ENCODE measurements at regions not wholly inside any gene's neighbourhood (a gene's known extent, or its start where the extent isn't known, plus 50 kb on each side); places are given as distances from the start of the nearest gene placed in this dataset.
"Not testable (repeated sequence)": the region's sequence is repeated elsewhere in the genome, so short reads cannot be mapped to it uniquely, and the experiment has no call there.

GRCh38 chr10:8379906-8380832, 325.7 kb downstream of the GATA3 start:
- DNase-seq (ENCODE audit: low spot score), result no peak

- DNase-seq (ENCODE audit: low spot score), result no peak
Observed at GRCh38 chr10:8380833-8381496, 326.5 kb downstream of the GATA3 start.

GRCh38 chr10:8386781-8387180, 332.3 kb downstream of the GATA3 start:
- DNase-seq (ENCODE audit: low spot score), result no peak

GRCh38 chr10:8389630-8390029, 335.1 kb downstream of the GATA3 start:
- peak; percentile 56 for DNase-seq (ENCODE audit: low spot score)

DNA sequence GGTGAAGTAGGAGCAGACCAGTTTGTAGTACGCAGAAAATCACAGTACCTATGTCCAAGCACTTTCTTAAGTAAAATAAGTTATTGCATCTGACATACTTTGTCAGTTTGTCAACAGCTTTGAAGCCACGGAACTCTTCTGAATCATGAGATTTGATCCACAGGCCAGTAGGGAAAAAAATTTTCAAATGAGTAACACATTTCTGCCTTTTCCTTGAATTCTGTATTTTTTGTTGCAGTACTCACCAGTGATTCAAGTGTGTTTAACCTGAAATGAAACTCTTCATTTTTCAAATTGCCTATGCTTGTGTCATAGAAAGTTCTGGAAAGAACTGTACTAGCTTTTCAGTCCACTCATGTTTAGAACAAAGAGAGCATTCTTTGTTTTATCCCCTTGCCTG, 337.7 kb downstream of the GATA3 start:
- peak; percentile 34 for DNase-seq (ENCODE audit: low spot score)

- no peak for DNase-seq (ENCODE audit: low spot score)
Observed at GRCh38 chr10:8393531-8393930, 339.0 kb downstream of the GATA3 start.

GRCh38 chr10:8396675-8397074, 342.2 kb downstream of the GATA3 start:
- DNase-seq (ENCODE audit: low spot score), result no peak

GRCh38 chr10:8398771-8399170, 344.3 kb downstream of the GATA3 start:
- no peak for DNase-seq (ENCODE audit: low spot score)

GRCh38 chr10:8400151-8400550, 345.7 kb downstream of the GATA3 start:
- no peak for DNase-seq (ENCODE audit: low spot score)

- DNase-seq (ENCODE audit: low spot score), result no peak
Observed at GRCh38 chr10:8400892-8401291, 346.4 kb downstream of the GATA3 start.

GRCh38 chr10:8401531-8401930, 347.0 kb downstream of the GATA3 start:
- DNase-seq (ENCODE audit: low spot score), result no peak

DNA sequence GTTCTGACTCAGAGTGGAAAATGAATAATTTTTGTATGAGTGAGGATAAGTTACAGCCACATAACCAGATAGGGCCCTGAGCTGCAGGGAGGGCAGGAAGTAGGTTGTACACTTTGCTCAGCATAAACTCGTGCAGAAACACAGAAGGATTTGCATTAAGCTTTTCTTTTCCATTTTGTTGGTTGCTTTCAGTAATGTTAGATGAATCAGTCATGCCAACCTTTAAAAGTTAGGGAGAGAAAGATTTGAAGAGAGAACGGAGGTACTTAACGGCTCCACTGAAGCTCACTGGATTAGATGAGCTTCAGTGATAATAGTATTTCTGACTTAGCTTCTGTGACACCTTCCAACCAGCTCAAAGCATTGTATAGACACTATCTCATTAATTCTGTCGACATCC, 348.1 kb downstream of the GATA3 start:
- DNase-seq (ENCODE audit: low spot score), result no peak

DNA sequence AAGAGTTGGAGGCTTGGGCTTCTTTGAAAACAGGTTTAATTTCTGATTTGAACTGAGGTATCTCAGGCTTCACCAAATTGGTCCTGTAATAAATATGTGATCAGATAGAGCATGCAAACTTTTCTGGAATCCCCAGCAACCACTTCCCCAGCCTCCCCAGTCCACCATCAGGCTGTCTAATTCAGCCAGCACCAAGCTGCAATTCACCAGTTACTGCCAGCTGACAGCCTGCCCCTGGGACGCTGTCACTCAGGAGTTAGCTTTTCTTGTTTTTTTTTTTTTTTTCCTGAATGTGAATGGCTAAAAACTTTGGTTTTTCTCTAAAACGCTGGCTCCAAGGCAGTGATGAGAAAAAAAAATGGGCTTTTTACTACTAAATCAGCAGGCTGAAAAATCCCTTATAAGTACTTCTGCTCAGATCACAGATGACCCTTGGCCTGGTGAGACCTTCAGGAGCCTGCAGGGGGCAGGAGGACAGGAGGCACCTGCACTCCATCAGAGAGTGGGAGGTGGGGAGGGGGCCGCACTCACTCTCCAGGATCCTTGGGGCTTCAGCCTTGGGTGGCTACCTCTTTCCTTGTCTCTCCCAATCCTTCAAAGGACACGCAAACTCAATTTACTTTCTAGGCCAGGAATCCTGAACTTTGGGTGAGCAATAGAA, 349.4 kb downstream of the GATA3 start:
- no peak for DNase-seq (ENCODE audit: low spot score)

- no peak for DNase-seq (ENCODE audit: low spot score)
Observed at GRCh38 chr10:8404721-8405120, 350.2 kb downstream of the GATA3 start.

- no peak for DNase-seq (ENCODE audit: low spot score)
Observed at GRCh38 chr10:8405596-8405995, 351.1 kb downstream of the GATA3 start.

- no peak for DNase-seq (ENCODE audit: low spot score)
Observed at GRCh38 chr10:8407501-8408021, 353.1 kb downstream of the GATA3 start.

DNA sequence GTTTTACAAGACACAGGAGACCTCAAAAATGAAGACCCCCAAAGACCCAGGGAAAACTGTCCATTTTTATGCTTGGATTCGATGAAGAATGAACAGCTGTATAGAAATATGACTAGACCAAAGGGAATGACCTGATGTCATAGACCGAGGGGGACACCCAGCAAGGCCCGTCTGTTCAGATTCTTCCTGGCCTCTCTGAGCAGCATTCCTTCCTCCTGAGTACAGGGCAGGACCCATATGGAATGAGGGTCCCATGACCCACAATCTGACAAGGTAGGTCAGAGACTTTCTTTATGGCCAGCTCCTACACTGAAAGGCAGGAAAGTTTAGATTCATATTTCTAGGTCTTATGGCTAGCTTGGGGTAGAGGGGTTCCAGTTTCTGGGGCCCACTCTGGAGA, 356.0 kb downstream of the GATA3 start:
- DNase-seq (ENCODE audit: low spot score), result no peak

GRCh38 chr10:8412541-8412940, 358.1 kb downstream of the GATA3 start:
- no peak for DNase-seq (ENCODE audit: low spot score)

- DNase-seq (ENCODE audit: low spot score), result not testable (repeated sequence)
Observed at GRCh38 chr10:8415029-8415428, 360.5 kb downstream of the GATA3 start.

DNA sequence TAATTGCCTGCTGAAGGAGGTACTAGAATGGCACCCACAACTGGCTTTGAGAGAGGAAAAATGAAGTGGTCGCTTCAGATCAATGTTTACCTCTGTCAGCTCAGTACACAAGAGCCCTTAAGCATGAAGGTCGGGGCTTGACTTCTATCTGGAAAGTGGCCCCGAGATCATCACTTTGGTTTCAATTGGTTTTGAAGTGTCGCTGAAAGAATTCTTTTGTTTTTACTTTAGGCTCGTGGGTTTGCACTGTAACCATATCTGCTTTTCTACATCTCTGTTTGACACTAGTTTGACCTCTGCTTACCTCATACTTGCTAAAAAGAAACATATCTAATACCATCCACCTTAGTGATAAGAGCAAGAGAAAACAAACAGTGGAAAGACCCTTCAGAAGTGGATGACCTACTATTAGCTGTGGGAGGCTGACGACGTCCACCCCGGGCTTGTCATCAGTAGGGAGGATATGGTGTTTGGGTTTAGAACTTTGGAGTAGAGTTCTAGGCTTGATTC, 361.8 kb downstream of the GATA3 start:
- DNase-seq (ENCODE audit: low spot score), result no peak

DNA sequence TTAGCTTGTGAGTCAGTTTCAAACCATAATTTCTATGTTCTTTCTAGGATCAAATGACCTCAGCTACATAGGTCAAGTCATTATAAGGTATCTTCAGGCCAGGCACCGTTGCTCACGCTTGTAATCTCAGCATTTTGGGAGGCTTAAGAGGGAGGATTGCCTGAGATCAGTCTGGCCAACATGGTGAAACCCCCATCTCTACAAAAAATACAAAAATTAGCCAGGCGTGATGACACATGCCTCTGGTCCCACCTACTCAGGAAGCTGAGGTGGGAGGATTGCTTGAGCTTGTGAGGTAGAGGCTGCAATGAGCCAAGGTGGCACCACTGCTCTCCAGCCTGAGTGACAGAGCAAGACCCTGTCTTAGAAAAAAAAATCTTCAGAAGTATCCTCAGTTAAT, 362.3 kb downstream of the GATA3 start:
- DNase-seq (ENCODE audit: low spot score), result no peak

- DNase-seq (ENCODE audit: low spot score), result no peak
Observed at GRCh38 chr10:8417631-8418030, 363.1 kb downstream of the GATA3 start.
